SIG-M5 treated with dmso at 0.1 percent for 504 hours (cell line): ENCODE measurements at regions not wholly inside any gene's neighbourhood (a gene's known extent, or its start where the extent isn't known, plus 50 kb on each side); places are given as distances from the start of the nearest gene placed in this dataset.

ENCODE experiments used
- DNase-seq: peaks from one replicate; lab custom pipeline; 2025; ENCODE audit not compliant: unreplicated experiment; lab: John Stamatoyannopoulos, UW

- no peak for DNase-seq
Measured at GRCh38 chr2:195413944-195414343, 243.1 kb upstream of the SLC39A10 start.

GRCh38 chr2:195413422-195413821, 243.6 kb upstream of the SLC39A10 start:
- no peak for DNase-seq

GRCh38 chr2:195411219-195411687, 245.8 kb upstream of the SLC39A10 start:
- DNase-seq: no peak

- DNase-seq: peak; percentile 49
Measured at GRCh38 chr2:195410074-195410671, 246.9 kb upstream of the SLC39A10 start.

- DNase-seq: no peak
Measured at GRCh38 chr2:195408811-195409210, 248.2 kb upstream of the SLC39A10 start.

GRCh38 chr2:195408196-195408595, 248.8 kb upstream of the SLC39A10 start:
- no peak for DNase-seq

- peak; percentile 9 for DNase-seq
Measured at GRCh38 chr2:195407783-195408182, 249.2 kb upstream of the SLC39A10 start.

- no peak for DNase-seq
Measured at GRCh38 chr2:195406886-195407603, 250.0 kb upstream of the SLC39A10 start.

- DNase-seq: no peak
Measured at GRCh38 chr2:195404651-195405050, 252.4 kb upstream of the SLC39A10 start.

GRCh38 chr2:195396479-195396878, 260.5 kb upstream of the SLC39A10 start:
- no peak for DNase-seq

GRCh38 chr2:195395362-195395761, 261.7 kb upstream of the SLC39A10 start:
- DNase-seq: no peak

GRCh38 chr2:195392446-195393336, 264.3 kb upstream of the SLC39A10 start:
- DNase-seq: no peak

GRCh38 chr2:195390686-195391321, 266.2 kb upstream of the SLC39A10 start:
- no peak for DNase-seq

- DNase-seq: no peak
Measured at GRCh38 chr2:195388028-195388427, 269.0 kb upstream of the SLC39A10 start.

GRCh38 chr2:195382186-195382585, 274.8 kb upstream of the SLC39A10 start:
- no peak for DNase-seq

GRCh38 chr2:195370167-195370943, 286.7 kb upstream of the SLC39A10 start:
- no peak for DNase-seq

- DNase-seq: no peak
Measured at GRCh38 chr2:195369218-195369587, 287.8 kb upstream of the SLC39A10 start.

- no peak for DNase-seq
Measured at GRCh38 chr2:195368249-195369217, 288.5 kb upstream of the SLC39A10 start.

GRCh38 chr2:195367809-195368208, 289.2 kb upstream of the SLC39A10 start:
- DNase-seq: no peak
